ENCODE measurements at regions not wholly inside any gene's neighbourhood (a gene's known extent, or its start where the extent isn't known, plus 50 kb on each side); places are given as distances from the start of the nearest gene placed in this dataset.
A peak's percentile ranks its signal among the peaks of the same experiment; 100 is the strongest.

DNA sequence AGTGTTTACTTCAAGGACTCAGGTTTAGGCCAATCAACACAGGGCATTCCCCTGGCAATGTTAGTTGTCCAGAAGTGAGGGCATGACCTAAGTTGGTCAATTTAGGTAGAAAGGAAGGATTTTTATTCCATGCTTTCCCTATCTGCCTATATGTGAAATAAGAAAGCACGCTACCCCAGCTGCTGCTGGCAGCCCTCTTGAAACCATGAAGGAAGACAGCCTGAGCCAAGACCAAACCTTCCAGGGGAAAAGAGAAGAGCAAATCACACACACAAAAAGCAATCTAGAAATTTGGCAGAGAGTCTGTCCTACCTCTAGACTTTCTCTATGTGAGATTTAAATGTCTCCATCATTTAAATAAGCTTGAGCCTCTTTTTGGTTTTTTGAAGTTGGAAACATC is 387.6 kb downstream of the TNS1 start:
- no peak overlapping the region for H3K4ac ChIP-seq (ENCODE audit: low read length)

DNA sequence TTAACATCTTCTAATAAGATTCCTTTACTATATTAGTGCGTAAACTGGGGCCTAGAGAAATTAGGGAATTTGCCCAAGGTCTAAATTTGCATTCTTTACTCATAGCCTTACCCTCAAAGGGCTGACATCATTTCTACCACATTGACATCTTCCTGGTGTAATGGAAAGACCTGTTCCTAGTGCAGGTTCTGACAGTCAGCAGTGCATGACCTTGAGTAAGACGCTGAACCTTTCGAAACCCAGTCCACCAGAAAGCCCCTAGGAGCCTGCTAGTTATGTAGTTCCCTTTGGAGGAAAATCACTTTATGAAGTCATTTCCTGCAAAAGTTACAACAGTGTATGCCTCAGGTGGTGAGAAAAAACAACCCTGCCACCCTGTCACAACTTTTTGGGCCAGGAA is 388.3 kb downstream of the TNS1 start:
- no peak overlapping the region for H4K8ac ChIP-seq (ENCODE audit: low read depth, low read length)
- no peak overlapping the region for H2AFZ ChIP-seq (ENCODE audit: low read length)
- H3K36me3 ChIP-seq (replicated peaks in 1 of 2; ENCODE audit: control insufficient read depth in 2 of 2, insufficient read depth in 2 of 2, low read length in 2 of 2) = no peaks in the 10 kb centered on the region
- no peaks in the 10 kb centered on the region for H3K79me1 ChIP-seq (ENCODE audit: low read depth, low read length)
- no peak overlapping the region for H2BK12ac ChIP-seq (ENCODE audit: low read length)
- no peak overlapping the region for H3K9ac ChIP-seq (ENCODE audit: low read depth, low read length, poor library complexity)
- H3K27me3 ChIP-seq (ENCODE audit: control insufficient read depth in 3 of 3, insufficient read depth in 3 of 3, low read depth in 1 of 3, low read length in 3 of 3) = no peaks in the 10 kb centered on the region
- peaks cover 0 to 9% of the 10 kb centered on the region in 2 donors for H3K4me1 ChIP-seq (ENCODE audit: control insufficient read depth in 2 of 2, insufficient read depth in 1 of 2, low read depth in 1 of 2, low read length in 2 of 2)
- no peak overlapping the region for H3K27ac ChIP-seq (replicated peaks; ENCODE audit: low read length)
- no peak overlapping the region for H2BK15ac ChIP-seq (ENCODE audit: low read length)
- no peak overlapping the region for H3K4ac ChIP-seq (ENCODE audit: low read length)
- no peak overlapping the region for H3K14ac ChIP-seq (ENCODE audit: low read length)
- H3K18ac ChIP-seq (ENCODE audit: low read length) = no peak overlapping the region
- no peak for DNase-seq (ENCODE audit: low spot score)
- WGBS, 2 donors (ENCODE audit: extremely low coverage in 2 of 2, insufficient read length in 2 of 2, insufficient replicate concordance in 1 of 2) = no CpG with 5 or more reads among the region's 3 CpGs
- H3K4me3 ChIP-seq (ENCODE audit: low read length in 2 of 2) = no peak overlapping the region
- no peak overlapping the region for H4K91ac ChIP-seq (ENCODE audit: low read depth, low read length, poor library complexity)
- H3K4me2 ChIP-seq (ENCODE audit: insufficient read depth, low read length, poor library complexity, severe bottlenecking) = no peak overlapping the region
- H2BK120ac ChIP-seq (ENCODE audit: low read depth, low read length) = no peak overlapping the region
- H2AK5ac ChIP-seq (ENCODE audit: low read depth, low read length) = no peak overlapping the region
- no peak overlapping the region for H3K23ac ChIP-seq (ENCODE audit: low read depth, low read length, poor library complexity)
- H3K9me3 ChIP-seq (replicated peaks in 1 of 2; ENCODE audit: control insufficient read depth in 2 of 2, insufficient read depth in 1 of 2, low read depth in 1 of 2, low read length in 2 of 2) = no peaks in the 10 kb centered on the region
- H2BK5ac ChIP-seq (ENCODE audit: low read length) = no peak overlapping the region

More for the DNA sequence above, 387.6 kb downstream of the TNS1 start:
- peaks cover 0 to 5% of the 10 kb centered on the region in 2 donors for H3K4me1 ChIP-seq (ENCODE audit: control insufficient read depth in 2 of 2, insufficient read depth in 1 of 2, low read depth in 1 of 2, low read length in 2 of 2)
- no peak overlapping the region for H2AFZ ChIP-seq (ENCODE audit: low read length)
- H3K79me1 ChIP-seq (ENCODE audit: low read depth, low read length) = no peaks in the 10 kb centered on the region
- no peak overlapping the region for H4K91ac ChIP-seq (ENCODE audit: low read depth, low read length, poor library complexity)
- no peak overlapping the region for H2AK5ac ChIP-seq (ENCODE audit: low read depth, low read length)
- no peak overlapping the region for H3K18ac ChIP-seq (ENCODE audit: low read length)
- H3K9ac ChIP-seq (ENCODE audit: low read depth, low read length, poor library complexity) = no peak overlapping the region
- WGBS, 2 donors (ENCODE audit: extremely low coverage in 2 of 2, insufficient read length in 2 of 2, insufficient replicate concordance in 1 of 2) = no CpG with 5 or more reads among the region's 1 CpG
- no peak overlapping the region for H3K23ac ChIP-seq (ENCODE audit: low read depth, low read length, poor library complexity)
- no peak overlapping the region for H3K4me3 ChIP-seq (ENCODE audit: low read length in 2 of 2)
- H2BK15ac ChIP-seq (ENCODE audit: low read length) = no peak overlapping the region
- no peak overlapping the region for H3K4me2 ChIP-seq (ENCODE audit: insufficient read depth, low read length, poor library complexity, severe bottlenecking)
- H2BK12ac ChIP-seq (ENCODE audit: low read length) = no peak overlapping the region
- H3K14ac ChIP-seq (ENCODE audit: low read length) = no peak overlapping the region
- no peaks in the 10 kb centered on the region for H3K9me3 ChIP-seq (replicated peaks in 1 of 2; ENCODE audit: control insufficient read depth in 2 of 2, insufficient read depth in 1 of 2, low read depth in 1 of 2, low read length in 2 of 2)
- no peaks in the 10 kb centered on the region for H3K36me3 ChIP-seq (replicated peaks in 1 of 2; ENCODE audit: control insufficient read depth in 2 of 2, insufficient read depth in 2 of 2, low read length in 2 of 2)
- H3K27me3 ChIP-seq (ENCODE audit: control insufficient read depth in 3 of 3, insufficient read depth in 3 of 3, low read depth in 1 of 3, low read length in 3 of 3) = no peaks in the 10 kb centered on the region
- H4K8ac ChIP-seq (ENCODE audit: low read depth, low read length) = no peak overlapping the region
- H2BK120ac ChIP-seq (ENCODE audit: low read depth, low read length) = no peak overlapping the region
- no peak overlapping the region for H3K27ac ChIP-seq (replicated peaks; ENCODE audit: low read length)
- no peak overlapping the region for H2BK5ac ChIP-seq (ENCODE audit: low read length)
- DNase-seq (ENCODE audit: low spot score) = no peak

DNA sequence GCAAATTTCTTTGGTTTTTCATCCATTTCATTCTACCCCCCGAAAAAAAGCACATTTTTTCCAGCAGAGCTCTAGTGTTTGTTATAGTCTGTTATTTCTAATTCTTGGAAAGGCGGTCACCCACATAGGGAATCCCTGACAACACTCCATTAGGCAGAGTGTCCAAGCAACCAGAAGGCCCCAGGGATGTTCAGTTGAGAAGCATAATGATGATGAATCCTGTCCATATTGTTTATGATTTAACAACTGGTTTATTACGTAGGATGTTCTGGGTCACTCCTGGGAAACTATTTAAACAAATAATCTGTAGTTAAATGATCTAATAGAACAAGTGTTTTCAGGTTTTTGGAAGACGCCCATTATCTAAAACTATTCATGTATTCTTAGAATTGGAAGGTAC is 388.7 kb downstream of the TNS1 start:
- H3K18ac ChIP-seq (ENCODE audit: low read length) = no peak overlapping the region
- no peaks in the 10 kb centered on the region for H3K36me3 ChIP-seq (replicated peaks in 1 of 2; ENCODE audit: control insufficient read depth in 2 of 2, insufficient read depth in 2 of 2, low read length in 2 of 2)
- H3K14ac ChIP-seq (ENCODE audit: low read length) = no peak overlapping the region
- no peak overlapping the region for H2AFZ ChIP-seq (ENCODE audit: low read length)
- no CpG with 5 or more reads among the region's 4 CpGs for WGBS, 2 donors (ENCODE audit: extremely low coverage in 2 of 2, insufficient read length in 2 of 2, insufficient replicate concordance in 1 of 2)
- no peak overlapping the region for H2BK12ac ChIP-seq (ENCODE audit: low read length)
- no peak overlapping the region for H3K4me2 ChIP-seq (ENCODE audit: insufficient read depth, low read length, poor library complexity, severe bottlenecking)
- H3K23ac ChIP-seq (ENCODE audit: low read depth, low read length, poor library complexity) = no peak overlapping the region
- no peak overlapping the region for H2BK5ac ChIP-seq (ENCODE audit: low read length)
- DNase-seq (ENCODE audit: low spot score) = no peak
- H2AK5ac ChIP-seq (ENCODE audit: low read depth, low read length) = no peak overlapping the region
- no peak overlapping the region for H3K4ac ChIP-seq (ENCODE audit: low read length)
- no peak overlapping the region for H3K9ac ChIP-seq (ENCODE audit: low read depth, low read length, poor library complexity)
- H3K4me1 ChIP-seq (ENCODE audit: control insufficient read depth in 2 of 2, insufficient read depth in 1 of 2, low read depth in 1 of 2, low read length in 2 of 2) = peaks cover 0 to 9% of the 10 kb centered on the region in 2 donors
- no peak overlapping the region for H4K91ac ChIP-seq (ENCODE audit: low read depth, low read length, poor library complexity)
- H2BK120ac ChIP-seq (ENCODE audit: low read depth, low read length) = no peak overlapping the region
- no peak overlapping the region for H3K27ac ChIP-seq (replicated peaks; ENCODE audit: low read length)
- H3K4me3 ChIP-seq (ENCODE audit: low read length in 2 of 2) = no peak overlapping the region
- H3K9me3 ChIP-seq (replicated peaks in 1 of 2; ENCODE audit: control insufficient read depth in 2 of 2, insufficient read depth in 1 of 2, low read depth in 1 of 2, low read length in 2 of 2) = no peaks in the 10 kb centered on the region
- no peaks in the 10 kb centered on the region for H3K79me1 ChIP-seq (ENCODE audit: low read depth, low read length)
- no peak overlapping the region for H4K8ac ChIP-seq (ENCODE audit: low read depth, low read length)
- H2BK15ac ChIP-seq (ENCODE audit: low read length) = no peak overlapping the region
- H3K27me3 ChIP-seq (ENCODE audit: control insufficient read depth in 3 of 3, insufficient read depth in 3 of 3, low read depth in 1 of 3, low read length in 3 of 3) = no peaks in the 10 kb centered on the region

DNA sequence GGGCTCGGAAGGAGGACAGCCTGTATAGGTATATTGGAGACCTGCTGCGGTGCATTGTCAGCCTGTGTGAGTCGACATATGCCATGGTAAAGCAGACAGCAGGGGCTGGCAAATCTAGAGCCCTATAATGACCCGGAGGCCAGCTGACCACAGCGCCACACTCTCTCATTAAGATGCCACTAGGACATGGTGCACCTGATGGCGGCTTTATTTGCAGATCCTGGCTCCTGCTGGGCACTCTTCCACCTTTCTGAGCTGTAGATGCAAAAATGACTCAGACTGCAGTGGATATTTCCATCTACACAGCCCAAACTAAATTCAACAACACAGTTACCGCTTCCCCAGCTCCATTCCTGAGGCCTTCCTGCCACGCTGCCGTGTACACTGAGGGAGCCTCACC is 389.9 kb downstream of the TNS1 start:
- H3K23ac ChIP-seq (ENCODE audit: low read depth, low read length, poor library complexity) = no peak overlapping the region
- no peak overlapping the region for H2BK12ac ChIP-seq (ENCODE audit: low read length)
- H3K27me3 ChIP-seq (ENCODE audit: control insufficient read depth in 3 of 3, insufficient read depth in 3 of 3, low read depth in 1 of 3, low read length in 3 of 3) = no peaks in the 10 kb centered on the region
- H3K4me3 ChIP-seq (ENCODE audit: low read length in 2 of 2) = no peak overlapping the region
- H3K4me2 ChIP-seq (ENCODE audit: insufficient read depth, low read length, poor library complexity, severe bottlenecking) = no peak overlapping the region
- no peak overlapping the region for H3K9ac ChIP-seq (ENCODE audit: low read depth, low read length, poor library complexity)
- H3K36me3 ChIP-seq (replicated peaks in 1 of 2; ENCODE audit: control insufficient read depth in 2 of 2, insufficient read depth in 2 of 2, low read length in 2 of 2) = no peaks in the 10 kb centered on the region
- H2BK15ac ChIP-seq (ENCODE audit: low read length) = no peak overlapping the region
- H3K9me3 ChIP-seq (replicated peaks in 1 of 2; ENCODE audit: control insufficient read depth in 2 of 2, insufficient read depth in 1 of 2, low read depth in 1 of 2, low read length in 2 of 2) = no peaks in the 10 kb centered on the region
- H3K14ac ChIP-seq (ENCODE audit: low read length) = no peak overlapping the region
- peak overlapping the region; percentile 29 for H3K18ac ChIP-seq (ENCODE audit: low read length)
- H2AK5ac ChIP-seq (ENCODE audit: low read depth, low read length) = no peak overlapping the region
- no peak for DNase-seq (ENCODE audit: low spot score)
- no CpG with 5 or more reads among the region's 9 CpGs for WGBS, 2 donors (ENCODE audit: extremely low coverage in 2 of 2, insufficient read length in 2 of 2, insufficient replicate concordance in 1 of 2)
- no peaks in the 10 kb centered on the region for H3K79me1 ChIP-seq (ENCODE audit: low read depth, low read length)
- H3K4me1 ChIP-seq (ENCODE audit: control insufficient read depth in 2 of 2, insufficient read depth in 1 of 2, low read depth in 1 of 2, low read length in 2 of 2) = peaks cover 0 to 12% of the 10 kb centered on the region in 2 donors
- no peak overlapping the region for H2AFZ ChIP-seq (ENCODE audit: low read length)
- no peak overlapping the region for H4K91ac ChIP-seq (ENCODE audit: low read depth, low read length, poor library complexity)
- H2BK5ac ChIP-seq (ENCODE audit: low read length) = no peak overlapping the region
- no peak overlapping the region for H3K4ac ChIP-seq (ENCODE audit: low read length)
- no peak overlapping the region for H4K8ac ChIP-seq (ENCODE audit: low read depth, low read length)
- no peak overlapping the region for H3K27ac ChIP-seq (replicated peaks; ENCODE audit: low read length)
- H2BK120ac ChIP-seq (ENCODE audit: low read depth, low read length) = no peak overlapping the region

Measured in neuronal stem cell (in vitro differentiated cells).